ENCODE measurements at regions not wholly inside any gene's neighbourhood (a gene's known extent, or its start where the extent isn't known, plus 50 kb on each side); places are given as distances from the start of the nearest gene placed in this dataset.
"Not testable (repeated sequence)": the region's sequence is repeated elsewhere in the genome, so short reads cannot be mapped to it uniquely, and the experiment has no call there.

DNA sequence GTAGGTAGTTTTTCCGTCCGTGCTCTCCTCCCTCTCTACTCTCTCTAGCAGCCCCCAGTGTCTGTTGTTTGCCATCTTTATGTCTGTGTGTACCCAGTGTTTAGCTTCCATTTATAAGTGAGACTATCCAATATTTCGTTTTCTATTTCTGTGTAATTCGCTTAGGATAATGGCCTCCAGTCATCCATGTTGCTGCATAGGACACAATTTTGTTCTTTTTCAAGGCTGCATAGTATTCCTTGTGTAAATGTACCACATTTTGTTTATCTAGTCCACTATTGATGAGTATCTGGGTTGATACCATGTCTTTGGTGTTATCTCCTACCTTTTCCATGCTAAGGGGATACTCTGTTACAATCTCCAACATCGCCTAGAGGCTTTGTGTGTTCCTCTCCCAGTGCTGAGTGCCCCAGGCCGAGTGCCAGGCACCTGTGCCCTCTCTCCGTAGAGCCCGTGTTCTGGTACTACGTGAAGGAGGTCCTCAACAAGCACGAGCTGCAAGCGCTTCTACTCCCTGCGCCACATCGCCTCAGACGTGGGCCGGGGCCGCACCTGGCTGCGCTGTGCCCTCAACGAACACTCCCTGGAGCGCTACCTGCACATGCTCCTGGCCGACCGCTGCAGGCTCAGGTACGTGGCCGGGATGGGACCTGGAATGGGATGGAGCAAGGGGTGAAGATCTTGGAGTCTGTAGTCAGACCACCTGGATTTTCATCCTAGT, 51.0 kb downstream of the NPIPB11 start:
- not testable (repeated sequence) for DNase-seq (ENCODE audit: low spot score)

DNA sequence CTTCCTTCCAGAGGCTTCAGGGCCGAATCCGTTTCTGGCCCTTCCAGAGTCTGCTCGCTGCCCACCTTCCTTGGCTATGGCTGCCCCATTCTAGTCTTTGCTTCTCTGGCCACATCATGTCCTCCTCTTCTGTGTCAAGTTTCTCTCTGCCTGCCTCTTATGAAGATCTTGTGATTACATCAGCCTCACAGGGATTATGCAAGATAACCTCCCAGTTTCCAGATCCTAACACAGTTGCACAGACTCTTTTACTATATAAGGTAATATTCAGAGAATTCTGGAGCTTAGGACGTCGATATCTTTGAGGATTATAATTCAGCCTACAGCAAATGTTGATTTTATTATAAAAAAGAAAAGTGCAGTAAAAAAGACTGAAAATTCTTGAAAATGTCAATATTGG, 52.1 kb downstream of the NPIPB11 start:
- DNase-seq (ENCODE audit: low spot score), result not testable (repeated sequence)

DNA sequence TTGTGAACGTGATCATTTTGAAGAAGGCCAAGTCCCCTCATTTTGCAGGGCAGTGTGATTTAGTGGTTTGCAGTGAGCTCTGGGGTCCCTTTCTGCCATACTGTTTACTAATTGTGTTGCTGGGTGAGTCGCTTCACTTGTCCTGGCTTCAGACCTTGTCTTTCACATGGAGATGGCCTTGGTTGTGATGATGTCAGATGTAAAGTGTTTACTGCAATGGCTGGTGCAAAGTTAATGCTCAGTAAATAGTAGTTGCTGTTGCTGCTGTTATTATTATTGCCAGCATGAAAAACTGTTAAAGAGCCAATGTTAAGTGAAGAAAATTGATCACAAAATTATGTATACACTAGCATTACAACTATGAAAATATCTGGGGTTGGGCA, 53.9 kb downstream of the NPIPB11 start:
- DNase-seq (ENCODE audit: low spot score), result not testable (repeated sequence)

DNA sequence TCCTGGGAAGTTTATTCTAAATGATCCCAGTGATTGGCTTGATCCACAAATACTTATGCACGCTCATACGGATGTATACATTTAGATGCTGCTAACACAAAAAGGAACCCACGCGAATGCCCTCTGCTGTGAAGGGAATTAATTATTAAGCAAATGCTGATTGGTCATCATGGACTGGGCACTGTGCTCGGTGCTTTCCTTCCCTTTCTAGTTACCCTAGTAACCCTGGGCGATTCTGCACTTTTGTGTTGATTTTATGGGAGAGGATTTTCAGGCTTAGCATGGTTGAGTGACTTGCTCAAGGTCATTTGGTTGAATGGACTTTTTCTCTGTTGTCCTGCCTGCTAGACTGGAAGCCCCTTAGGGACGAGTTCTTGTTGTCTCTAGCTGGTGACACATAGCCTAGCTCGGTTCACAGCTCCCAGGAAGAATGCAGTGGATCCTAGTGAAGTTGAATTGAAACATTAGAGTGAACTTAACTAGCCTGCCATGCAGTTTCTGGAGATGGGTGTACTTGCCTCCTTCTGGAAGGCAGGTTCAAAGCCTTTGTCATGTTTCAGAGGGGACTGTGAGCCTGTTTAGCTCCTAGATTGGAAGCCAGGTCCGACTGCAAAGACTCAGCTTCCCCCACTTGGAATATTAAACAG, 54.4 kb downstream of the NPIPB11 start:
- not testable (repeated sequence) for DNase-seq (ENCODE audit: low spot score)

DNA sequence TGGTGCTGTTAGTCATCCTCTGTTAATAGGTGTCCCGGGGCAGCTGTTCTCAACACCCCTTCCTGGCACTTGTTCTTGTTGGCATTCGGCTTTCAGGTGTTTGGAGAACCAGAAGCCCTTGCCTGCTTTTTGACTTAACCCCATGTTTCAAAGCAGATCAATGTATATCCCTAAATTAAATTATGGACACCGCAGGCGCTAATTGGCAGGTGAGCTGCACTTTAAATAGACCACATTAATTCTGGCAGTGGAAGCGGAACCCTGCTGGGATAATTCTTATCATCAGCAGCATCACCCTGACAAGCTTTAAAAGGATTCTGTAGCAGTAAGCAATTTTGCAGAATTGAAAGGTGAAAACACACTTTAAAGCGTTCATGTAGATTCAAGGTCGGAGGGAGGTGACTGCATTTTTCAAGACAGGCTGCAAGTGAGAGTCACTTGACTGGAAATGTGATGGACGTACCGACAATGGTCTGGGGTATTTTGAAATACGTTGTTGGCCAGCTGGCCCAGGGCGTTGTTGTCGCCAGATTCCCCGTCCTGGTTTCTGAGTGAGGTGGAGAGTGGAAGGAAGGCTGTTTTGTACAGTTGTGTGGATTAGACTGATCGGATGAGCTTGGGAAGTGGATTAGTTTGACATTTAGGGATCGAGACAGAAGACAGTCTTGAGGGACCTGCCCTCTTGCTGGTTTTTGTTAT, 55.1 kb downstream of the NPIPB11 start:
- not testable (repeated sequence) for DNase-seq (ENCODE audit: low spot score)

DNA sequence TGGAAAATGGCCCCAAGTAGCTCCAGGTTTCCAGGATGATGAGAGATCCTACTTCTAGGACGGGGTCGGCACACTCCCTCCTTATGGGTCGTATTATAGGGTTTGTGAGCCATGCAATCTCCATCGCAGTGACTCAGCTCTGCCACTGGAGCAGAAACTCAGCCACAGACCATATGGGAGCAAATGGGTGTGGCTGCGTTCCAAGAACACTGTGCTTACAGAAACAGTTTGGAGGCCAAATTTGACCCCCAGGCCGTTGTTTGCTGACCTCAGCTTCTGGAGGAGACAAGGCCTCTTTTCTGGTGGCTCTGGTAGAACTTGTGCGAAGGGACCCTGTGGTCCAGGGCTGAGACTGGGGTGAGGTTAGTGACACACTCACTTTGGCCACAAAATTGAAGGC, 56.5 kb downstream of the NPIPB11 start:
- not testable (repeated sequence) for DNase-seq (ENCODE audit: low spot score)

DNA sequence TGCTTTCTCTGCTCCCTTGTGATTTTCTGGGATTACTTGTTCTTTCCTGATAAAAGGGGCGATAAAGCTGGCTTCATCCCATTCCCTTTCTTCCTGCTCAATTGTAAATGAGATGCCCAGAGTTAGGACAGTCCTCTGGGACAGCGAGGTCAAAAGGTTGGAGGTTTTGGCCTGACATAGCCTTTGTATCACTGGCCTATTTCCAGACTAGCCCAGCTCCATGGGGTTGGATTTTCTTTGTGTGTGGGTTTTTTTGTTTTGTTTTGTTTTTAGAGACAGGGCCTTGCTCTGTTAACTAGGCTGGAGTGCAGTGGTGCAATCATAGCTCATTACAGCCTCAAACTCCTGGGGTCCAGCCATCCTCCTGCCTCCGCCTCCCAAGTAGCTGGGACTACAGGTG, 57.8 kb downstream of the NPIPB11 start:
- not testable (repeated sequence) for DNase-seq (ENCODE audit: low spot score)

DNA sequence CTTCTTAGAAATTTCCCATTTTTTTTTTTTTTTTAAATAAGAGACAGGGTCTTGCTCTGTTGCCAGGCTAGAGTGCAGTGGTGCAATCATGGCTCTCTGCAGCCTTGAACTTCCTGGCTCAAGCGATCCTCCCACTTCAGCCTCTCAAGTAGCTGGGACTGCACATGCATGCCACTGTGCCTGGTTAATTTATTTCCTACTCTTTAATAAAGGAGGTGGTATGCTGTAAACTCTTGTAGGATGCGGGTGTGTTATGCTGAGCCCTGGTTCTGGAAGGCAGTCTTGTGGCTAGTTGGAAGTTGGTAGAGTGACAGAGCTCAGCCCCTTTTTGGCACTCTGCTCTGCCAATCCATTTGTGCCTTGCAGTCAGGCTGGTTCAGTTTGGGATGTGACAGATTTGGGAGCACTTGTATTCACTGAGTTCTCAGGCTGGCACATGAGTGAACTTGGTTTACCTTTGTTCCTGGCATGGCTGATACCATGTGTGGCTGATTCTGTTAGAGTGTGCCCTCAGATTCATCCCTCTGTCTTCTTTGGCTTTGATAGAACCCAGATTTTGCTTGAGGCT, 58.3 kb downstream of the NPIPB11 start:
- not testable (repeated sequence) for DNase-seq (ENCODE audit: low spot score)

DNA sequence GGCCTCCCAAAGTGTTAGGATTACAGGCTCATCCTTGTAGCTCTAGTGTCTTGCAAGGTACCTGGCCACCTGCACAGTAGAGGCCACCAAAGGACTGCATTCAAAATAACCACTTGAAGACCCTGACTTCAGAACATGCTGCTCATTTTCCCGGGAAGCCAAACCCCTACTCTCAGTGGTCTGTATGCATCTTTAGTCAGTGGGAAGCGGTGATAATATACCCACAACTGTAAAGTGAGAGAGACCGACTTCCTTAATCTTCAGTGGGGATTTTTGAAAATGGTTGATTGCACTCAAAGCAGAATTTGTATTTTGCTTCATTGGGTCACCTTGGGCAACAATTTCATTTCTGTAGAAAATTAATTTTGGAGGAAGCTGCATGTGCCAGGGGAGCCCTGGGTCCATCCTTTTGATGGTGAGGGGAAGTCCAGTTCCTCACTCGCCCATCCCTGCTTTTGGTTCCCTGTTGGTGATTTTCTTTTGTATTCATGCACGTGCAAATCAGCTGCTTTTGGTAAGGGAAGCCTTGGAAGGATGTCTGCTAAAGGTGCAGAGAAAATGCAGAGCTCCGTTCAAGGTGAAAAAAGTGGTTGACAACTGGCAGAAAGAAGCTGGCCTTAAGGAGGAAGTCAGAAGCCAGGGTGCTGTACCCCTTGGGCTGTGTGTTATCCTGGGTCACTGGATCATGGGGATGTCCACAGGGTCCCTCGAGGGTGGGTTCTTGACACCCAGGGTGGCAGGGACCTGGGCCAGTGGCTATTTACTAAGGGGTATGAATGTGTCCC, 59.5 kb downstream of the NPIPB11 start:
- DNase-seq (ENCODE audit: low spot score), result not testable (repeated sequence)

DNA sequence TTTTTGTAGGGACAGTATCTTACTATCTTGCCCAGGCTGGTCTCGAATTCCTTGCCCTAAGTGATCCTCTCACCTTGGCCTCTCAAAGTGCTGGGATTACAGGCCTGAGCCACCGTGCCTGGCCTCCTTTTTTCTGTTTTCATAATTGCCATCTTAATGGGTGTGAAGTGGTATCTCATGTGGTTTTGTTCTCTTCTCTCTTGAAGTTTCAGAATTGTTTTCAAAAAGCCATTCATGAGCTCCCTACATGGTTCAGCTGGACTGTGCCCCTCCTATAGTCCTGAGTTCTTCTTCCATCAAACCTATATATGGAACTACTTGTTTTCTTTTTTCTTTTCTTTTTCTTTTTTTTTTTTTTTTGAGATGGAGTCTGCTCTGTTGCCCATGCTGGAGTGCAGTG, 60.3 kb downstream of the NPIPB11 start:
- DNase-seq (ENCODE audit: low spot score), result not testable (repeated sequence)

DNA sequence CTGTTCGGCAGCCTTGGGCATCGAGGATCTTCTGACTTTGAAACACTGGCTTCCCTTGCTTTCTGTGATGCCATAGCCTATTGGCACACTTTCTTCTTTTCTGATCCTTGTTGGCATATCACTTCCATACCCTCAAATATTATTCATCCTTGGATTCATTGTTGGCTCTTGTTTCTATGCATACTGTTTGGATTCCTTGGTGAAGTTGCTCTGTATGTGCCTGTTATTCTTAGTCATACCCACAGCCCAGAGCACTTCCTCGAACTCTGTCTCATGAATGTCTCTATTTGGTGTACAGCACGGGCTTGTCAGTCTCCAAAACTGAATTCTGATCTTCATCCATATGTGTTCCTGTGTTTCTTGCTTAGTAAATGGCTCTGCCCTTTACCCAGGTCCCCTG, 63.6 kb downstream of the NPIPB11 start:
- DNase-seq (ENCODE audit: low spot score), result not testable (repeated sequence)

DNA sequence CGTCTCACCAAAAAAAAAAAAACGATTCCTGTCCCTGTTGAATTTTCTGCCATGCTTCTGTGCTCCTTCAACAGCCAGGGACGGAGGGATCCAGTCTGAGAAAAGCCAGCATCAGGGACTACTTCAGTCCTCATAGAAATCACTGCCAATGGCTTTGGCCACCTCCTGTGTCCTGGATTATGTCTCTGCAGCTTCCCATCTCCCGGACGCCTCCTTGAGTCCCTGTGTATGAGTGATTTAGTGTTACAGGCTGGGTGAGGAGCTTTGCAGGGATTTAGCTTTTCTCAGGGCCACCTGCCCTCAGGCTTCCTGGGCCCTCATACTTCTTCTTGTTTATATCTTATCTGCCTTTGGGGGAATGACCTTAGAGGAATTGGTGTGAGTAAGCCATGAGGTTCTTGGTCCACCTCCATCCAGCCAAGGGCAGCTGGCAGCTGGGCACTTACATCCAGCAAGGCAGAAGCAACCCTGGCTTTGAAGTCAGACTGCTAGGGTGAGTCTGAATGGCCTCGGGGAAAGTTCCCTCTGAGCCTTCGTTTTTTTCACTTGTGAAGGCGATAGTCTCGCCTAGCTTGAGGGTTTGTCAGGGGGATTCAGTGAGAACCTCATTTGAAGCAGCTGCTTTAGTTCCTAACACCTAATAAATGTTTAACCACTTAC, 65.6 kb downstream of the NPIPB11 start:
- DNase-seq (ENCODE audit: low spot score), result not testable (repeated sequence)

DNA sequence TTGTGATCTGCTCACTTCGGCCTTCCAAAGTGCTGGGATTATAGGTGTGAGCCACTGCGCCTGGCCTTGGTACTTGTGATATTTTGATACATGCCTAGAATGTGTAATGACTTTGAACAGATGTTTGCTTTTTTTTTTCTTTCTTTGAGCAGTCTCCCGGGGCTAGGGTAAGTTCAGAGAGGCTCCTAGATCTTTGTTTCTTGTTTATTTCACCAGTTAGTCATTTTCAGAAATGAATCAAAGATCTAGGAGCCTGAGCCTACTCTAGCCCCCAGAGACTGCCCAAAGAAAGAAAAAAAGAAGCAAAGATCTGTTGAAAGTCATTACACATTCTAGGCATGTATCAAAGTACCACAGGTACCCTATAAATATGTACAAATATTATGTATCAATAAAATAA, 66.3 kb downstream of the NPIPB11 start:
- not testable (repeated sequence) for DNase-seq (ENCODE audit: low spot score)

DNA sequence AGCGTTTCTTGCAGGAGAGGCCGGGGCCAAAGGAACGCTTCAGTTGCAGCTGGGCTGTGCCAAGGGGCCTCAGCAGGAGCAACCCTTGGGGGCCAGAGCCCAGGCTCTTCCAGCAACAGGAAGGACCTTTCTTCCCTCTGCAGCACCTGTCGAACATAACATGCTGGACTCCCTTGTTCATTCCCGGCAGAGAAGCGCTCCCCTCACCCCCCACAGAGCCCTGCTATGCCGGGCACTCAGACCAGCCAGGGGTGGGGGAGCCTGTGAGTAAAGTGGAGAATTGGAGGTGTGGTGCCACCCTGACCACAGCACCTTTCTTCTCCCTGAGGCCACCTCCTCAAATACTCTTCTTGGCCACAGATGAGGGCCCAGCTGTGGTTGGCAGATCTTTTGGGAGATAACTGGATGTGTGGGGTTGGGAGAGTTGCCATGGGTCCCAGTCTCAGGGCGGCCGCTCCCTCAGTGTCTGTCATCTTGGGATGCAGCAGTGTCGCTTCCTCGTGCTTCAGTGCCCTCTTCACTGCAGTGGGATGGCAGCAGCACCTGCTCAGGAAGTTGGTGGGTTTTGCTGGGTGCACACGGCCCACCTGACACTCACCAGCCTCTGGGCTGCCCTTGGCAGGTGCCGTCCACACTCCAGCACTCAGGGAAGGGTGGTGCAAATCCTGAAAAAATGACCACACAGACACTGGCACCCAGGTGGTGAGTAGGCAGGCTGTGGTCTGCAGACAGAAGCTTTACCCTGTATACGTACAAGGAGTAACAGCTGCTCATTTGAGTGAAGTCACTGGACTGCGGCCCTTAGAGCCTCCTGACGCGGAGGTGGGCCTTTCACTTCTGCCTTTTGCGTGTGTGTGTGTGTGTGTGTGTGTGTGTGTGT, 67.5 kb downstream of the NPIPB11 start:
- not testable (repeated sequence) for DNase-seq (ENCODE audit: low spot score)

DNA sequence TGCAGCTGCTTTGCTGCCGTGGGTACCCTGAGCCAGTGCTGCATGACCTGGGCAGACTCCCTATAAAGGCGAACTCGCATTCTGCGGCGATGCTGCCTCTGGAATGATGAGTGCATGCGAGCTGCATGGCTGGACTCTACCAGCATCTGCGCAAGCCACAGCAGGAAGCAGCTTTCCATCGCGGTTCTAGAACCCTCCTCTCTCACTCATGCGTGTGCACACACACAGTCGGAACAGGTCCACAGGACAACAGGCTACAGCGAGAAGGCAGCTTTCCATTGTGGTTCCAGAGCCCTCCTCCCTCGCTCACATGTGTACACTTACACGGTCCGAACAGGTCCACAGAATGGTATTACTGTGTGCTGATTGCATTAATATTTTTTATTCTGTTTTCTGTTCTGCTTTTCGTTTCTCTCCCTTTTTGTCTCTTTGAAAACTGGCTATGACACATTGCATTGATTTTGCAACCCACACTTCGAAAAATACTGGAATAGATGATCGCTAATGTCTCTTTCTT, 69.1 kb downstream of the NPIPB11 start:
- not testable (repeated sequence) for DNase-seq (ENCODE audit: low spot score)

DNA sequence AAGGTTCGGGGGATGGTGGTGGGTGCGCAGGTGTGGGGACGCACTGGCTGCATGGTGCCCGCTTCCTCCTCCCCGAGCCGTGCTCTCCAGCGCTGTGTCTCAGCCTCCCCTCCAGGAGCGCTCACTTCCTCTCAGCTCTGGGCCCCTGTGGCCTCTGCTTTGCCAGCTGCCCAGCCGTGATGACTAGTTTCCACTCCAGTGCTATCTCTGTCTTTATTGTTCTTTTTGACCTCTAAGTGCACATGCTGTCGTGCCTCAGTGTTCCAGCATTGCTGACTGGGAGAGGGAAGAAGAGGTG, 71.0 kb downstream of the NPIPB11 start:
- not testable (repeated sequence) for DNase-seq (ENCODE audit: low spot score)

DNA sequence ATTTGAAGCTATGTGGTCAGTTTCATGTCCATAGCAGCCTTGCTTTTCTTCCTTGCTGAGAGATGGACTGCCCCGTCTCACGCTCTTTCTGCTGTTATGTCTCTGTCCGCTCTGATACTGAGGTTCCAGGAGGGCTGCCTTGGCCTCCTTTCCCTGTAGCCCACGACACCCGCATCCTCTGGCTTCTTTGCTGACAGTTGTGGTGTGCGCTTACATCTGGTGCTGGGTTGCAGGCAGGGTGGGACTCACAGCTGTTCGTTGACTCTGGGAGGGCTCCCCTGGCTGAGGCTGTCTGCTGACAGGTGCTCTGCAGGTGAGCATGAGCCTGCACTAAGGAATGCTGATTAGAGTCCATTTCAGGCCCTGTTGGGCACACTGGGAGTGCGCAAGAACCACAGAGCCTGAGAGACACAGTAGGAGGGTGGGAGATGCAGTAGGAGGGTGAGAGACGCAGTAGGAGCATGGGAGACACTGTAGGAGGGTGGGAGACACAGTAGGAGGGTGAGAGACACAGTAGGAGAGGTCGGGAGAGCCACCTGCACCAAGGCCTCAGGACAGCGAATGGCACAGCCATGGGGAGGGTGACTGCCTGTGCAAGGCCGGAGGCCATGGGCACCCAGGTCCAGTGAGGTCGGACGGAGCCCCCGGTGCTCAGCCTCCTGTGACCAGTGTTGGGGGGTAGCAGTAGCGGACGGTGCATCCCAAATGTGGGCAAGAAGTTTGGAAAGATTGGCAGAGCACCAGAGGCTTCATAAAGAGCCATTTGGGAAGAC, 71.5 kb downstream of the NPIPB11 start:
- DNase-seq (ENCODE audit: low spot score), result not testable (repeated sequence)

DNA sequence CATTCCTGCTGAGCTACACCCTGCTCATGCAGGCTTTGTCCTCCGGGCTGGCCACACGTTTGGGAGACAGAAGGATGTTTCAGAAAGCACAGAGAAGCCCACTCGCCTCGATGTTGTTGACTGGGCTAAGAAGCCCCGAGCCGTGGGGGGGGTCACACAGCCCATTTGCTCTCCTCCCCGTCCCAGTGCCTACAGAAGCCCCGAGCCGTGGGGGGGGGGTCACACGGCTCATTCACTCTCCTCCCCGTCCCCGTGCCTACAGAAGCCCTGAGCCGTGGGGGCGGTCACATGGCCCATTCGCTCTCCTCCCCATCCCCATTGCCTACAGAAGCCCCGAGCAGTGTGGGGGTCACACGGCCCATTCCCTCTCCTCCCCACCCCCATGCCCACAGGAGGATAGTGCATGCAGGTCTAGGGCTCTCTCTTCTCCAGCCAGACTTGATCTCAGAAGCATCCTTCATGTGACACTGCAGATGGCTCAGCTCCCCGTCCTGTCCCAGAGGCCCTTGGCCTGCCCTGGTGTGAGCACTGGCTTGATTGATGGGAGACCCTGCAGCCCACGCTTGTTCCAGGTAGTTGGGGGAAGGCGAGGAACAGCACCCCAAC, 72.9 kb downstream of the NPIPB11 start:
- DNase-seq (ENCODE audit: low spot score), result not testable (repeated sequence)

DNA sequence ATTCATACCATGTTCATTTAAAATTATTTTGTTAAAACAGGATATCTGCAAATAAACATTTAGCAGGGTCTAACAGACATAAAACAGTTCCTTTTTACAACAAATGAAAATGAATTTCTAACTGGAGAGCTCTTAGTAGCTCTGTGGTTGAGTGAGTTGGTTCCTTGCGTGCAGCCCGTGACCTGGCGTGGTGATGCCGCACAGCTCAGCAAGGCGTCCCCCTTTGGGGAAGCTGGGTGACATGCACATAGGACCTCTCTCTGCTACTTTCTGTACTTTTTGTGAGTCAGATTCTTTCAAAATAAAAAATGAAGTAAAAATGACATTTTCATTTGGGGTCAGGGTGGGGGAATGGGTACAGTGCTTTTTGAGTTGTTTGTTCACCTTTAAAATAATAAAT, 75.9 kb downstream of the NPIPB11 start:
- not testable (repeated sequence) for DNase-seq (ENCODE audit: low spot score)

Measured in HT-29 (cell line).